GM19397 (cell line): ENCODE measurements at regions not wholly inside any gene's neighbourhood (a gene's known extent, or its start where the extent isn't known, plus 50 kb on each side); places are given as distances from the start of the nearest gene placed in this dataset.
"Not testable (repeated sequence)": the region's sequence is repeated elsewhere in the genome, so short reads cannot be mapped to it uniquely, and the experiment has no call there.

ENCODE experiments used
- ATAC-seq: cut with Tn5 transposase; IDR thresholded peaks from one replicate; pipeline ENCODE4 v1.9.1; 2021; ENCODE audit warnings: mild to moderate bottlenecking, moderate library complexity; ENCODE audit not compliant: unreplicated experiment

DNA sequence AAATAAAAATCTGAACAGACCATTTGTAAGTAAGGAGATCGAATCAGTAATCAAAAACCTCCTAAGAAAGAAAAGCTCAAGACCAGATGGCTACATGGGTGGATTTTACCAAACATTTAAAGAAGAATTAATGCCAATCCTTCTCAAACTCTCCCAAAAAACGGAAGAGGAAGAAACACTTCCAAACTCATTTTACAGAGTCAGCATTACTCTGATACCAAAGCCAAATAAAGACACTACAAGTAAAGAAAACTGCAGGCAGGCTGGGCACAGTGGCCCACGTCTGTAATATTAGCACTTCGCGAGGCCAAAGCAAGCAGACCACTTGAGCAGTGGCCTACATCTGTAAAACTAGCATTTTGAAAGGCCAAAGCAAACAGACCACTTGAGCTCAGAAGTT lies 159.8 kb downstream of the DPY19L2 start:
- ATAC-seq = no peak

DNA sequence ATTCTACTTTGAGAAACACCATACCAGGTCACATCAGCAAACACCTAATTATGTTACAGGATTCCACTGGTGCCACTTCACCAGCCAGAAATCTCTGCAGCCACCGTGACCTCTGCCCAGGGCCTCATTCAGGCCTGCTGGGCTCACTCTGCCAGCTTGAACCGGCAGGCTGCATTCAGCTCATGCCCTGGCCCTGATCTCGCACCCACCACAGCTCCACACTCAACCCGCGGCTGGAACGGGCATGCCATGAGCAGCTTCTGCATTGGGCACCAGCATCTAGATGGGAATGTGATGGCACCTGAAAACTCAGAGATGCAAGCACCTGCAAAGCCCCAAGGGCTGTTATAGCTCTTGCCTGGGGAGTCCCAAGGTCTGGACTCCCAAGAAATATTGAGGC lies 168.7 kb downstream of the DPY19L2 start:
- ATAC-seq = no peak

DNA sequence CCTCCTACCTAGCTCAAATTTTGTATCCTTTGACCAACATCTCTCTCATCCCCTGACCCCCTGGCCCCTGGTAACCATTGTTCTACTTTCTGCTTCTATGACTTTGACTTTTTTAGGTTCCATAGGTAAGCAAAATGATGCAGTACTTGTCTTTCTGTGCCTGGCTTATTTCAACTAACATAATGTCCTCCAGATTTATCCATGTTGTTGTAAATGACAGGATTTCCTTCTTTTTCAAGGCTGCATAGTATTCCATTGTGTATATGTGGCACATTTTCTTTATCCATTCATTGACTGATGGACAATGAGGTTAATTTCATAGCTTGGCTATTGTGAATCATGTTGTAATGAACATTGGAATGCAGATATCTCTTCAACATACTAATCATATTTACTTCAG lies 170.1 kb downstream of the DPY19L2 start:
- ATAC-seq = no peak

DNA sequence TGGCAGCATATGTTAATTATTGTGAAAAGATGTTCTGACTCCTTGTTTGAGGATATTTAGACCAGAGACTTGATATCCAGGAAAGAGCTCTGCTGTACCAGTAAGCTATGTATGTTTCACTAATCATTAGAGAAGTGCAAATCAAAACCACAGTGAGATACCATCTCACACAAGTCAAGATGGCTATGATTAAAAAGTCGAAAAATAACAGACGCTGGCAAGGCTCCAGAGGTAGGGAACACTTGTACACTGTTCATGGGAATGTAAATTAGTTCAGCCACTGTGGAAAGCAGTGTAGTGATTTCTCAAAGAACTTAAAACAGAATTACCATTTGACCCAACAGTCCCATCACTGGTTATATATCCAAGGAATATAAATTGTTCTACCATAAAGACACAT lies 171.6 kb downstream of the DPY19L2 start:
- no peak for ATAC-seq

DNA sequence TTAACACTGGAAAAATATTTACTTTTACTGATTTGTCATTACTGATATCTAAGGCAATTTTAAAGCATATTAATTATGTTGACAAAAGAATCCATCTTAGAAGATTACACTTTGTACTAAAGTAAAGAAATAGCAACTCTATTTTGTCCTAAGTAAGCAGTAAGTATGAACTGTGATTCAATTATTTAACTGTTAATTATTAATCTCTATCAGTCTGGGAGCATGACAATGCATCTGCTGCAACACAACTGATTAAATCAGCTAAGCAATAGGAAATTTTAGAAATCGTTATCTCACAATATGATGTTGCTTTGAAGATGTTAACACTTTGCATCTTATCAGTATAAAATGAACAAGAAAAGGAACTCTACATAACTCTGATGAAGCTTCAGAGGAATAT lies 172.3 kb downstream of the DPY19L2 start:
- no peak for ATAC-seq

DNA sequence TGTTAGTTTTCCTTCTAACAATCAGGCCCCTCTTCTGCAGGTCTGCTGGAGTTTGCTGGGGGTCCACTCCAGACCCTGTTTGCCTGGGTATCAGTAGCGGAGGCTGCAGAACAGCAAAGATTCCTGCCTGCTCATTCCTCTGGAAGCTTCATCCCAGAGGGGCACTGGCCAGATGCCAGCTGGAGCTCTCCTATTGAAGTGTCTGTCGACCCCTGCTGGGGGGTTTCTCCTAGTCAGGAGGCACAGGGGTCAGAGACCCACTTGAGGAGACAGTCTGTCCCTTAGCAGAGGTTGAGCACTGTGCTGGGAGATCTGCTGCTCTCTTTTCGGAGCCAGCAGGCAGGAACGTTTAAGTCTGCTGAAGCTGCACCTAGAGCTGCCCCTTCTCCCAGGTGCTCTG lies 174.9 kb downstream of the DPY19L2 start:
- ATAC-seq = not testable (repeated sequence)

DNA sequence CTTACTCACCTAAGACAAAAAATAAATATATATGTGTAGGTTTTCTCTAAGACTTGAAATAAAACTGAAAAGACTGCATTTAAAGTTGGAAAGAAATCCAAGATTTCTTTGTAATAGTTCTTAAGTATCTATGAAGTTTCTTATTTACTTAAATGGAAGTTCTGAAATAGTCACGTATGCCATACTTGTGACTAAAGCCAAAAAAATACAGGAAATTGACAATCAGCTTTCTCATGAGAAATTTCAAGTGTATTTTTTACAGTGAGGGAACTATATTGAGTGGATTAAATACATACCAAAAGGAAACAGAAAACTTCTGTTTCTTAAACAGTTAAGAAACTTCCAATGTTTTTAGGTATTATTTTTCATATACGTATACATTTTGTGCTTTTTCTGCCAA lies 188.1 kb downstream of the DPY19L2 start:
- ATAC-seq = no peak

DNA sequence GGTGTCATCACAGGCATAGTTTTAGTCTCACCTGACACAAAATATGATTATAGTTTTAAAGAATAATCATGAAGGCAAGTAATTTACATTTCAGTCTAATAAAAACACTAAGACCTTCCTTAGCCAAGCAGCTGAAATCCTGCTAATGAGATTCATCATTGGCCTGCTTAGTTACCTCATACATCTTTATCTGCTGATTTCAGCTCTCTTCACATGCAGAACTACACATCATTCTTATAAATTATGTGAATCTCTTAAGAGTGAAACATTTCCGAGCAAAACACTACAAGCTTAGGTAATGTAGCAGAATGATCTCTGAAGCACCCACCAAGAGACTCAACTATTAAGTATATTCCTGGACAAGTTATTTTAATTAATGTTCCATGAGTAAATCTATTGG lies 198.1 kb downstream of the DPY19L2 start:
- ATAC-seq = no peak

DNA sequence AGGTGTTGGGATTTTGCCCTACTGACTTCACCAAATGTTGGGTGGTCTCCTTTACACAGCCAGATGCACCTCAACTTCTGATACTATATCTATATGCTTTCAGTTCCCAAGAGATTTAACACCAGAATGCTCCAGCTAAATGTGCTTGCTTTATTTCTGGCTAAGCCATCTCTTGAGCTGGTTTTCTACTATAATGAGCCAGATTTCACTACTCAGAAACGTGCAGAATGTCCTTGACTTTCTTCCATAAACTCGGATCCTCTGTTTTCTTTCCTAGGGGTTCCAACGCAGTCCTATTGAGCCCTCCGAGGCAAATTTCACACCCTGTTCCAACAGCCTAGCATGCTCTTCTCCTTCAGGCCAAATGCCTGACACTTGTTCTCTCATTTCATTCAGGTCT lies 200.3 kb downstream of the DPY19L2 start:
- no peak for ATAC-seq

DNA sequence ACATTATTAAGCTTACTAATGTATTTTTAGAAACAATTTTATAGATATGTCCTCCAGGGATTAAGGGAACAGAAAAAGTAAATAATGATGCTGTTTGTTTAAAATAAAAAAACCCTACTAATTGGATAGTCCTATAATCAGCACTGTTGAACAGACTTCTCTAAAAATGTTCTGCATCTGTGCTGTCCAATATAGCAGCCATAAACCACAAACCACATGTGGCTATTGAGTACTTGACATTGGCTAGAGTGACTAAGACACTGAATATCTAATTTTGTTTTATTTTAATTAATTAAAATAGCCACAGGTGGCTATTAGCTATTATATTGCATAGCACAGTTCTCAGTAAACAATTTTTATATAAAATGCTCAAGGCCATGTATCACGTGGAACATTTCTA lies 210.4 kb downstream of the DPY19L2 start:
- no peak for ATAC-seq

DNA sequence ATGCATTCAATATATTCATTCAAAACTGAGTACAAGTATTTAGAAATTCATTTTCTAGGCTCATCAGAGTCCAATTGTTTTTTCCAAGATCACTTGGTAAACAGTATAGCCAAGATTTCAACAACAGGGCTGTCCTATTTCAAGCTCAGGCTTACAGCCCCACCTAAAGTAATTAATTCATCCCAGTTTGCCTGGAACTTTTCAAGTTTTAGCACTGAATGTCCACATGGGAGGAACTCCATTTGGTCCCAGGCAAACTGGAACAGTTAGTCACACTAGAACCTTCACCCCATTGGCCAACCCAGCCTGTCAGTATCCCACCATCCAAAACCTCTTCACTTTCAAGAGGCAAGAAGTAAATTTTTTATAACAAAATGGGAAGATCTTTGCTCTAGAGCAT lies 210.9 kb downstream of the DPY19L2 start:
- ATAC-seq = no peak

DNA sequence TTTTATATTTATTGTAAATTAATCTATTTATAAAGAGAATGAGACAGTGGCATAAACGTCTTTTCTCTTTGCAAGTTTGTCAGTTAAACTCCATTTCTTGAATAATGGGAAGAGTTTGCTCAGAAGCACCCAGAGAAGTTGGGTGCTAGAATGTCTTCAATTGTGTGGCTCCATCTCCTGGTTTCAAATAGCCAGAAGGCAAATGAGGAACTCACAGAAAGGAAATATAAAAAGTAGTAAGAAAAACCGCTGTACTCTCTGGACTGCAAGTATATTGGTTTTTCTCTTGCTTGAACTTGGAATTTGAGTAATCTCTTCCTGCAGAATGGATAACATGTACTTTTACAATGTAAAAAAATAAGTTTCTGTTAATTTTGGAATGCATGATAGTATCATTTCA lies 217.5 kb downstream of the DPY19L2 start:
- ATAC-seq = no peak

DNA sequence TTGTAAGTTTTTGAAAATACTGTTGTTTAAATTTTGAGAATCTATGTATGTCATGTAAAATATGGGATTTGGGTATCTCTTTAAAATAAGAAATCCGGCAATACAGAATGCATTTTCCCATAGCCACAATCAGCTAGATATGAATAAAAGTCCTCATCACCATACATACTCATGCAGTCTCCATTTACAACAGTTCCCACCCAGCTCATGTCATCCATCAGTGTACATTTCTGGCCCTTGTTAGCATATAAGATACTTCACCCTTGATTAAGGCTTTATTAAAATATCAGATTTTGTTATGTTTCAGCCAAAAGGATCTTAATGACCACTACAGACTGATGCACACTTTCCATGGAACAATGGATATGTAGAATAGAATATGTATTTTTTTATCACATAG lies 218.0 kb downstream of the DPY19L2 start:
- no peak for ATAC-seq

DNA sequence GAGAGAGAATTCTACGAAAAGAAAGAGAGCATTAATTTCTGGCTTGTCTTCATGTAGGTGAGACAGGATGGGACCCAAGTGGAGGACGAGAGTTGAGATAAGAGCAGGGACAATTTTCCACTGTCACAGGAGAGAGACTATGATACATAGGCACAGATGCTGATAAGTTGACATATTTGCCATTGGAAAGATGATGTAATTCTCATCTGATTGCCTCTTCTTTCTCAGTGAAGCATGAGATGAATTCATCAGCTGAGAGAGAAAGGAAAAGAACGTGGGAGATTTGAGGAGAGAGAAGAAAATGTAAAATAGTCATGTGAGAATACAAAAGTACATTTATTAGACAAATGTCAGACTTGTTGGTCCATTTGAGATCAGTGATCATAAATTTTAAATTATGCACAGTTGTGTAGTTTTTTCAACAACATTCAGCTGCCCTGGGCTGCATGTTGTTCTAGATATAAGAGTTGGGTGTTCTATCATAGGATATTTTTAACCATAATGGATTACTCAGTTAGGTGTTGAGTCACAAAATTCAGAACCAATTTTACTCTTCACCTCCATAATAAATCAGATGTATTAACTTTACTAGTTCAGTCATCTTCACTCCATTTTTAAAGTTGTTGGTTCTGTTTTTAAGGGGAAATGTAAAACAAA lies 222.9 kb downstream of the DPY19L2 start:
- no peak for ATAC-seq

DNA sequence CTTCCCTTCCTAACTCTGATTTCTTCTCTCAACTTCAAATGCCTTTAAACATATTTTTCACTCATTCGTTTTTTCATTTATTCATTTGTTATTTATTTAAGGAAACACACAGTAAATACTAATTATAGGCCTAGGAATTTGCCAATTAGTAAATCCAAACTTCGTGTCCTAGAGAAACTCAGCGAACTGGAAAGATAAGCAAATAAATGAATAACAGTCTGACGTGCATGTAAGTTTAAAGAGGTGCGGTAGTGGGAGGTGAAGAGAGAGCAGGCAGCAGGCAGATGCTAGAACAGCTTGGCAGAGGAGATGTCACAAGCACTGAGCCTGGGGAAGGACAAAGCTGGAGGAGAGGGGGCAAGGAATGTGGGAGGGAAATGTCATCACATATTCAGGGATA lies 228.2 kb downstream of the DPY19L2 start:
- no peak for ATAC-seq

DNA sequence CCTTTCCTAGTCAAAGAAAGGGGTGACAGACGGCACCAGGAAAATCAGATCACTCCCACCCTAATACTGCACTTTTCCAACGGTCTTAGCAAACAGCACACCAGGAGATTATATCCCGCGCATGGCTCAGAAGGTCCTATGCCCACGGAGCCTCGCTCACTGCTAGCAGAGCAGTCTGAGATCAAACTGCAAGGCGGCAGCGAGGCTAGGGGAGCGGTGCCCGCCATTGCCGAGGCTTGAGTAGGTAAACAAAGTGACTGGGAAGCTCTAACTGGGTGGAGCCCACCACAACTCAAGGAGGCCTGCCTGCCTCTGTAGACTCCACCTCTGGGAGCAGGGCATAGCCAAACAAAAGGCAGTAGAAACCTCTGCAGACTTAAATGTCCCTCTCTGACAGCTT lies 233.9 kb downstream of the DPY19L2 start:
- not testable (repeated sequence) for ATAC-seq

DNA sequence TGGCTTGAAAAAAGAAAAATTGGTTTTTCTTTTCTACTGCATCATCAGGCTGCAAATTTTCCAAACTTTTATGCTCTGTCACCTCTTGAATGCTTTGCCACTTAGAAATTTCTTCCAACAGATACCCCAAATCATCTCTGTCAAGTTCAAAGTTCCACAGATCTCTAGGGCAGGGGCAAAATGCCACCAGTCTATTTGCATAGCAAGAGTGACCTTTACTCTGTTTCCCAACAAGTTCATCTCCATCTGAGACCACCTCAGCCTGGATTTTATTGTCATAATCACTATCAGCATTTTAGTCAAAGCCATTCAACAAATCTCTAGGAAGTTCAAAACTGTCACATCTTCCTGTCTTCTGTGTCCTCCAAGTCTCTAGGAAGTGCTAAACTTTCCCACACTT lies 240.3 kb downstream of the DPY19L2 start:
- ATAC-seq = not testable (repeated sequence)

DNA sequence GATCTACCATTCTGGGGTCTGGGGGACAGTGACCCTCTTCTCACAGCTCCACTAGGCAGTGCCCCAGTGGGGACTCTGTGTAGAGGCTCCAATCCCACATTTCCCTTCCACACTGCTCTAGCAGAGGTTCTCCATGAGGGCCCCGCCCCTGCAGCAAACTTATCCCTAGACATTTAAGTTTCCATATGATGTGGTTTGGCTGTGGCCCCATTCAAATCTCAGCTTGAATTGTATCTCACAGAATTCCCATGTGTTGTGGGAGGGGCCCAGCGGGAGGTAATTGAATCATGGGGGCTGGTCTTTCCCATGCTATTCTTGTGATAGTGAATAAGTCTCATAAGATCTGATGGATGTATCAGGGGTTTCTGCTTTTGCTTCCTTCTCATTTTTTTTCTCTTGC lies 241.3 kb downstream of the DPY19L2 start:
- ATAC-seq = not testable (repeated sequence)

DNA sequence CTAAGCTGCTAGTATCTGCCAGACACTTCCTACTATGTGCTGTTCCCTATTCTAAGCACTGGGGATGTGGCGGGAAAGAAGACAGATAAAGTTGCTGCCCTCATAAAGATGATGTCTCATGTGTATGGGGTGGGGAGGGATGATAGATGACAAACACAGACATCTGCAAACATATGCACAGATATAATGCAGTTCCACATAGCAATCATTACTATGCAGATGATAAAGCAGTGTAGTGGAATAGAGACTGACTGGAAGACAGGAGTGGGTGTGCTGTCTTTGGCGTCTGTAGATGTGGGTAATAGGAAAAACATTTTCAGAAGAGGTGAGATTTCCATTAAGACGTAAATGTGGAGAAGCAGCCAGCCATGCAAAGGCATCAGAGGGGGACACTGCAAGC lies 243.6 kb downstream of the DPY19L2 start:
- no peak for ATAC-seq

DNA sequence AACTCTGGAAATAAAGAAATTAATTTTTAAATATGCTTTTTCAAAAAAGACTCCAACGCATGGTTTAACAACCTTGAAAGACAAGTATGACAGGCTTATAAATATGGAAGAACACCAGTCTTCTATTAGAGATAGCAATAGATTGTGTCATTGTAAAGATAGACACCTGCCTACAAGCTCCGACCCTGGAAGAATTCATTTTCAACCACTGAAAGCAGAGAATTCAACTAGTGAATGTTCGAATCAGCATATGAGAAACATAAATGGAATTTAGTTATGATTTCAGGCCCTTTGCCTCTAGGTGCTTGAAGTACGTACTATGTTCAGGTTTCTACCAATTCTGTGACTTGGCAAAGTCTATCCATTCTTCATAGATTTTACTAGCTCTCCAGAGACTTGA lies 244.5 kb downstream of the DPY19L2 start:
- ATAC-seq = no peak

DNA sequence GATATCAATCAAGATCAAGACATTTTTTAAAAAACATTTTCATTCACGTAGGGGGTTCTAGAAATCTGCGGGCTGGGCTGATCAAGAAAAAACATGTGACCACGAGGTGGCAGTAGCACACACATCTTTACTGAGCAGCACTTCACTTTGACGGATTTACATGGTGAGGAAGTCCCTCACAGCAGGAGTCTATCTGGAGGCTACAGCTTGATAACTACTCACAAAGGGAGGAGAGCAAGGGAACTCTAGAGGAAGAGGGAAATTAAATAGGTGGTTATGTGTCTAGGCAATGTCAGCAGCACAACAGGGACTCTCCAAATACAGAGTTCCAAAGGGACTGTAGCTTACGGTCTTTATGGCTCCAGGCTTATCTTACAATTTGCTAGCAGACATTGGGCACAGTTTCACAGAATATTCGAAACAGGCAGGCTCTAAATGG lies 248.1 kb downstream of the DPY19L2 start:
- ATAC-seq = peak; percentile 96

DNA sequence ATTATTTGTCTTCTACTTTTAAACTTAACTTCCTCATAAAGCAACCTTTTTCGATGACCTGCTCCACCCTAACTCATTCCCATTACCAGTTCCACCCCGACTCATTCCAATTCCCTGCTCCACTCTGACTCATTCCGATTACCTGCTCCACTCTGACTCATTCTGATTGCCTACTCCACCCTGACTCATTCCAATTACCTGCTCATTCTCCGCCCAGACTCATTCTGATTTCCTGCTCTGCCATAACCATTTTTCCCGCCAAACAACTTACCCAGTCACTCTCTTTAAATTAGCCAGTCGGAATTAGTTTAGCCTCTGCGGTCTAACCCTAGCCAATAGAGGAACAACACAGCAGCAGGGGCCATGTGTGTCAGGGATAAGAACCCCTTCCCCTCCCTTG lies 249.1 kb downstream of the DPY19L2 start:
- ATAC-seq = no peak

DNA sequence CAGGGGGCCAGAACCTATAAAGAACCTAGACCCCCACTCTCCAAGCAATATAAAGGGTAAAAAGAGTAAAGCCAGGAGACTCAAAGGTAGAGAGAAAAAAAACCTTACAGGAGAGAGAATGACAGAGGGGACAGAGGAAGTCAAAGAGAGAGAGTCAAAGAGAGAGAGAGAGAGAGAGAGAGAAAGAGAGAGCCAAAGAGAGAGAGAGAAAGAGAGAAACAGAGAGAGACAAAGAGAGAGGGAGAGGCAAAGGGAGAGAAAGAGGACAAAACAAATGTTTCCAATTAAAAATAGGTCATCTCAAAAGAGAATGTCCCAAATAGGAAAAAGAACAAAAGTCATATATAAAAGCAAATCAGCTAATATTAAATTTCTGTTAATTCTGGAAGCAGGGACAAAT lies 251.5 kb downstream of the DPY19L2 start:
- no peak for ATAC-seq
